CD4-positive, alpha-beta T cell (primary cell): ENCODE measurements at regions not wholly inside any gene's neighbourhood (a gene's known extent, or its start where the extent isn't known, plus 50 kb on each side); places are given as distances from the start of the nearest gene placed in this dataset.

ENCODE experiments used
- ATAC-seq: fragments of 200-7000 bp; cut with Tn5 transposase; one replicate; pipeline ENCODE4 v1.10.0; 2022; ENCODE audit warnings: mild to moderate bottlenecking; ENCODE audit not compliant: poor library complexity
- CTCF ChIA-PET: fragments of 350-600 bp; sonication (Branson Sonifier 250); formaldehyde crosslinking; loops from one replicate; lab custom pipeline; 2021; ENCODE audit warnings: antibody characterized with exemption, inconsistent platforms; lab: Charles Lee
- POLR2A ChIA-PET: fragments of 350-600 bp; sonication (Branson Sonifier 250); formaldehyde crosslinking; loops from one replicate; lab custom pipeline; 2021; ENCODE audit warnings: antibody characterized with exemption, inconsistent platforms; lab: Charles Lee
- DNase-seq, 14 experiments: peaks; one replicate each; pipeline ENCODE4 v3.0.0-alpha.2; 2013 to 2020; ENCODE audit warnings: mixed read lengths in 2 of 14
- H3K27ac ChIP-seq, 2 donors: one replicate each; pipeline versions ENCODE4 v1.5.1 to v1.7.0; 2013; ENCODE audit warnings: low read length in 2 of 2, low read depth in 1 of 2, mild to moderate bottlenecking in 1 of 2
- H3K27me3 ChIP-seq, 2 experiments: 1 replicate in 1 of 2; 2 replicates in 1 of 2; pipeline versions ENCODE4 v1.6.1 to v1.7.0; 2013; ENCODE audit warnings: low read length in 2 of 2, control low read depth in 1 of 2, mild to moderate bottlenecking in 1 of 2, moderate library complexity in 1 of 2; ENCODE audit not compliant: insufficient read depth in 2 of 2, control insufficient read depth in 1 of 2
- H3K36me3 ChIP-seq: one replicate; pipeline ENCODE4 v1.6.1; 2013; ENCODE audit warnings: low read length, control low read depth; ENCODE audit not compliant: insufficient read depth
- H3K4me1 ChIP-seq: one replicate; pipeline ENCODE4 v1.6.1; 2013; ENCODE audit warnings: low read length, control low read depth; ENCODE audit not compliant: insufficient read depth
- H3K4me3 ChIP-seq: one replicate; pipeline ENCODE4 v1.5.1; 2013; ENCODE audit warnings: mild to moderate bottlenecking, low read length, moderate library complexity
- H3K9me3 ChIP-seq, 2 experiments: 1 replicate in 1 of 2; 2 replicates in 1 of 2; pipeline versions ENCODE4 v1.6.1 to v1.7.0; 2013; ENCODE audit warnings: low read length in 2 of 2, mild to moderate bottlenecking in 2 of 2, control low read depth in 1 of 2, moderate library complexity in 1 of 2; ENCODE audit not compliant: control insufficient read depth in 1 of 2, insufficient read depth in 1 of 2
- H3K27ac Mint-ChIP-seq: one replicate; pipeline ENCODE4 v1.8.0; 2020; ENCODE audit warnings: mixed read lengths
- H3K27me3 Mint-ChIP-seq: one replicate; pipeline ENCODE4 v1.8.0; 2021; ENCODE audit warnings: mixed read lengths
- H3K36me3 Mint-ChIP-seq: one replicate; pipeline ENCODE4 v1.8.0; 2021; ENCODE audit warnings: low read depth, mixed read lengths
- H3K4me1 Mint-ChIP-seq: one replicate; pipeline ENCODE4 v1.8.0; 2021; ENCODE audit warnings: low read depth, mixed read lengths
- H3K4me3 Mint-ChIP-seq: one replicate; pipeline ENCODE4 v1.8.0; 2020; ENCODE audit warnings: mild to moderate bottlenecking, mixed read lengths
- H3K9me3 Mint-ChIP-seq: one replicate; pipeline ENCODE4 v1.8.0; 2020; ENCODE audit warnings: mixed read lengths
- intact Hi-C, 2 experiments: fragments of 100-400 bp; cut with DNase I in 1 of 2; cut with micrococcal nuclease in 1 of 2; formaldehyde crosslinking; loops; one replicate each; pipeline versions ENCODE4 v1.15.1 to v1.9.0; 2023 to 2025; cut with DNase I, micrococcal nuclease
- TF ChIP-seq, protein P1 (sequence below): fragments of 200-600 bp; IDR thresholded peaks from one replicate; pipeline ENCODE4 v1.8.0; 2022; ENCODE audit warnings: antibody characterized with exemption, mild to moderate bottlenecking

DNA sequence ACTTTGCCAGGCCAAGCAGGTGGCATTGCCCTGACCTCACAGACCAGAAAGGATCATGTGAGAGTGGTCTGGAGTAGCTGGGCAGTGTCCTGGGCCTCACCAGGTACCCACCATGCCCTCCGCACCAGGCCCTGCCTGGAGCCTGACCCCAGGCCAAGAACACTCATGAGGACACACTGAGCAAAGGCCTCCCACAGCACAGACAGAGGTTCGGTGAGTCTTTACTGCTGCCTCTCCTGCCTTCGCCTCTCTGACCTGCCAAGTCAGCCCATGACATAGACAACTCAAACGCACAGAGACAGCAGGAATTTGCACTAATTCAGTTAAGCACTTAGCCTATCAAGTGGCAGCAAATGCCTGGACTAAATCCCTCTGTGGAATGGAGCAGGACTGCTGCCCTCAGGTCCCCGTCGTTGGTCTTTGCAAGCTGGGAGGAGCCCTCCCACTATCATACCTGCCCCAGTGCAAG, 62.5 kb downstream of the RHOB start:
- Histone ChIP-seq H3K27ac (no peak overlapping the region), H3K4me1 (no peaks in the 10 kb centered on the region), H3K27me3 (no peaks in the 10 kb centered on the region), H3K9me3 (peaks cover 0 to 5% of the 10 kb centered on the region in 2 experiments), H3K4me3 (no peak overlapping the region), H3K36me3 (no peaks in the 10 kb centered on the region)
- no peak for DNase-seq
- CTCF ChIA-PET = no interaction called here
- TF ChIP-seq, protein P1, sequence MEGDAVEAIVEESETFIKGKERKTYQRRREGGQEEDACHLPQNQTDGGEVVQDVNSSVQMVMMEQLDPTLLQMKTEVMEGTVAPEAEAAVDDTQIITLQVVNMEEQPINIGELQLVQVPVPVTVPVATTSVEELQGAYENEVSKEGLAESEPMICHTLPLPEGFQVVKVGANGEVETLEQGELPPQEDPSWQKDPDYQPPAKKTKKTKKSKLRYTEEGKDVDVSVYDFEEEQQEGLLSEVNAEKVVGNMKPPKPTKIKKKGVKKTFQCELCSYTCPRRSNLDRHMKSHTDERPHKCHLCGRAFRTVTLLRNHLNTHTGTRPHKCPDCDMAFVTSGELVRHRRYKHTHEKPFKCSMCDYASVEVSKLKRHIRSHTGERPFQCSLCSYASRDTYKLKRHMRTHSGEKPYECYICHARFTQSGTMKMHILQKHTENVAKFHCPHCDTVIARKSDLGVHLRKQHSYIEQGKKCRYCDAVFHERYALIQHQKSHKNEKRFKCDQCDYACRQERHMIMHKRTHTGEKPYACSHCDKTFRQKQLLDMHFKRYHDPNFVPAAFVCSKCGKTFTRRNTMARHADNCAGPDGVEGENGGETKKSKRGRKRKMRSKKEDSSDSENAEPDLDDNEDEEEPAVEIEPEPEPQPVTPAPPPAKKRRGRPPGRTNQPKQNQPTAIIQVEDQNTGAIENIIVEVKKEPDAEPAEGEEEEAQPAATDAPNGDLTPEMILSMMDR = no peak
- no peaks in the 10 kb centered on the region for H3K9me3 Mint-ChIP-seq
- ATAC-seq = no peak
- POLR2A ChIA-PET = no interaction called here
- H3K4me1 Mint-ChIP-seq = no peaks in the 10 kb centered on the region
- no peak overlapping the region for H3K27ac Mint-ChIP-seq
- H3K4me3 Mint-ChIP-seq = no peak overlapping the region
- intact Hi-C loops = no loop called here
- H3K27me3 Mint-ChIP-seq = peaks cover 17% of the 10 kb centered on the region
- H3K36me3 Mint-ChIP-seq = no peaks in the 10 kb centered on the region

DNA sequence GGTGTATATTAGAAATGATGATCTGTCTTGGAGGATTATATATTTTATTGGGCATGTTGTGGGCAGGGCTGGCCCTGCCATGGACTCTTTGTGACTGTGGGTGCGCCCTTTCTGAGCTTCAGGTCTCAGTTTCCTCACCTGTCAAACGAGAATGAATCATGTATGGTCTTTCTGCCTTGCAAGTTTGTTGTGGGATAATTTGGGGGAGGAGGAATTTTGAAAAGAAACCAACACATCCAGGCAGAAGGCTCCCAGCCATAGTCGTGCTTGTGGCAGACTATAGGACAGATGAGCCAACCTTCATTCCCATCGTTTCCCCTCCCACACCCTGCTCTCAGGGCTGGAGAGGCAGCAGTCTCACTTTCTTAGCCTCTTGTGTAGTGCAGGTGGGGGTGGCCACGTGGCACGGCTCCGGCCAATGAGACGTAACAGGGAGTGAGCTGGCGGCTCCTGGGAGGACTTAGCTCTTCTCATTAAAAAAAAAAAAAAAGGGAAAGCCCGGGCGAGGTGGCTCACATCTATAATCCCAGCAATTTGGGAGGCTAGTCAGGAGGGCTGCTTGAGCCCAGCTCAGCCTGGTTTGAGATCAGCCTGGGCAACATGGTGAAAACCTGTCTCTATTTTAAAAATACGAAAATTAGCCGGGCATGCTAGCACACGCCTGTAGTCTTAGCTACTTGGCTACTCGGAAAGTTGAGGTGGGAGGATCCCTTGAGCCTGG, 63.1 kb downstream of the RHOB start:
- H3K9me3 ChIP-seq = peaks cover 0 to 7% of the 10 kb centered on the region in 2 experiments
- ChIA-PET POLR2A (no interaction called here), CTCF (no interaction called here)
- TF ChIP-seq, protein P1 = no peak
- H3K4me3 ChIP-seq = no peak overlapping the region
- no peak for ATAC-seq
- no peaks in the 10 kb centered on the region for H3K36me3 ChIP-seq
- H3K4me1 ChIP-seq = no peaks in the 10 kb centered on the region
- intact Hi-C loops = no loop called here
- H3K27me3 ChIP-seq = no peaks in the 10 kb centered on the region
- H3K4me3 Mint-ChIP-seq = no peak overlapping the region
- no peak overlapping the region for H3K27ac ChIP-seq
- H3K36me3 Mint-ChIP-seq = no peaks in the 10 kb centered on the region
- H3K27me3 Mint-ChIP-seq = peaks cover 16% of the 10 kb centered on the region
- H3K27ac Mint-ChIP-seq = no peak overlapping the region
- no peak for DNase-seq
- H3K9me3 Mint-ChIP-seq = no peaks in the 10 kb centered on the region
- no peaks in the 10 kb centered on the region for H3K4me1 Mint-ChIP-seq

DNA sequence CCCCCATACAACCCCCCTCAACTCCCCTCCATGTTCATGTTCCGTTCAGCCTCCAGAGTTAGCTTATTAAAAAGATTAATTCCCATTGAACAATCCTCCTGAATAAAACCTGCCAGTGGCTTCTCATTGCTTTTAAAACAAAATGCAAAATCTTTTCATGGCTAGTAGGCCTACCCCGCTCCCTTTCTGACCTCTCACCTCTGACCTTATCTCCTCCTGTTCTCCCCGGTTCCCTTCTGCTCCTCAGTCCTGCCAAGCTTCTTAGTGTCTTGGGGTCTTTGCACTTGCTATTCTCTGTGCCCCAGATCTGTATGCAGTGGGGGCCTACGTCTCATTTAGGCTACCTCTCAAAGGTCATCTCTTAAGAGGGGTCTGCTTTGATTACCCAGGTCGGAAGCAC, 64.3 kb downstream of the RHOB start:
- no peak overlapping the region for H3K27ac Mint-ChIP-seq
- POLR2A ChIA-PET = no interaction called here
- H3K36me3 ChIP-seq = no peaks in the 10 kb centered on the region
- no peak overlapping the region for H3K4me3 ChIP-seq
- no peaks in the 10 kb centered on the region for H3K27me3 ChIP-seq
- no peaks in the 10 kb centered on the region for H3K36me3 Mint-ChIP-seq
- no peak overlapping the region for H3K27ac ChIP-seq
- DNase-seq = no peak
- peaks cover 0 to 9% of the 10 kb centered on the region in 2 experiments for H3K9me3 ChIP-seq
- ATAC-seq = no peak
- no peak overlapping the region for H3K4me3 Mint-ChIP-seq
- intact Hi-C loops = no loop called here
- CTCF ChIA-PET = no interaction called here
- H3K4me1 Mint-ChIP-seq = no peaks in the 10 kb centered on the region
- no peaks in the 10 kb centered on the region for H3K9me3 Mint-ChIP-seq
- peaks cover 13% of the 10 kb centered on the region for H3K27me3 Mint-ChIP-seq
- H3K4me1 ChIP-seq = no peaks in the 10 kb centered on the region
- TF ChIP-seq, protein P1 = no peak
